ENCODE measurements at regions not wholly inside any gene's neighbourhood (a gene's known extent, or its start where the extent isn't known, plus 50 kb on each side); places are given as distances from the start of the nearest gene placed in this dataset.

GRCh38 chr12:40170593-40170992, 54.2 kb upstream of the LRRK2 start:
- POLR2A ChIA-PET (ENCODE audit: unreplicated experiment), result no interaction called here
- Histone ChIP-seq H3K79me1 (ENCODE audit: low read depth in 1 of 2, low read length in 2 of 2) (no peaks in the 10 kb centered on the region), H3K18ac (ENCODE audit: low read depth, low read length) (no peak overlapping the region), H2BK15ac (ENCODE audit: low read depth, low read length) (no peak overlapping the region), H3K9ac (ENCODE audit: low read depth, low read length) (no peak overlapping the region), H3K4ac (ENCODE audit: low read depth, low read length) (no peak overlapping the region), H3K27me3 (ENCODE audit: control insufficient read depth, insufficient read depth, low read length) (no peaks in the 10 kb centered on the region), H3K9me3 (ENCODE audit: control insufficient read depth, insufficient read depth, low read length) (no peaks in the 10 kb centered on the region), H3K56ac (ENCODE audit: extremely low read depth, insufficient read depth, low read length) (no peak overlapping the region), H4K8ac (ENCODE audit: low read depth in 2 of 2, low read length in 2 of 2) (no peak overlapping the region), H2BK120ac (ENCODE audit: low read depth, low read length) (no peak overlapping the region), H2BK20ac (ENCODE audit: low read depth, low read length) (no peak overlapping the region), H3K14ac (replicated peaks; ENCODE audit: low read depth, low read length) (no peak overlapping the region), H4K5ac (ENCODE audit: low read depth, low read length) (no peak overlapping the region), H3K27ac (ENCODE audit: insufficient read depth, low read length) (no peak overlapping the region), H3K4me3 (ENCODE audit: insufficient read depth, low read depth, low read length) (no peak overlapping the region), H2AK5ac (ENCODE audit: low read depth, low read length) (no peak overlapping the region), H4K91ac (ENCODE audit: insufficient read depth, low read depth, low read length) (no peak overlapping the region), H3K4me2 (ENCODE audit: low read depth, low read length) (no peak overlapping the region), H3K9me1 (ENCODE audit: insufficient read depth, low read length) (no peaks in the 10 kb centered on the region), H2BK5ac (ENCODE audit: low read depth, low read length, poor library complexity, severe bottlenecking) (no peak overlapping the region), H3K4me1 (ENCODE audit: control insufficient read depth, insufficient read depth, low read length) (no peaks in the 10 kb centered on the region), H3K23ac (ENCODE audit: low read depth, low read length) (no peak overlapping the region), H2AK9ac (replicated peaks; ENCODE audit: low read depth, low read length, poor library complexity) (no peak overlapping the region), H2AFZ (replicated peaks; ENCODE audit: low read length, poor library complexity) (no peak overlapping the region), H4K20me1 (ENCODE audit: insufficient read depth, low read length) (no peaks in the 10 kb centered on the region), H3K36me3 (ENCODE audit: control insufficient read depth, insufficient read depth, low read length) (no peaks in the 10 kb centered on the region)
- in situ Hi-C loops (cut with MboI; ENCODE audit: low sequenced_read_pairs), result no loop called here
- BruUV-seq (replicated peaks), result no TSS peak
- intact Hi-C loops (cut with micrococcal nuclease), result no loop called here
- no peak for ATAC-seq (ENCODE audit: low read depth)
- DNase-seq, result no peak
- WGBS, 2 experiments (ENCODE audit: extremely low coverage in 2 of 2, insufficient read length in 1 of 2), result 33% methylated on average over 3 of the region's 5 CpGs; no CpG with 5 or more reads in 1 of the 2 experiments
- CTCF ChIA-PET, result no interaction called here
- dilution Hi-C loops (cut with HindIII; ENCODE audit: low sequenced_read_pairs, unreplicated experiment), result no loop called here
- TF ChIP-seq USF2 (IDR thresholded peaks at IDR 0.05; ENCODE audit: low read depth, low read length) (no peak), MAFK (IDR thresholded peaks at IDR 0.05; ENCODE audit: low read depth, low read length) (no peak), CEBPB (IDR thresholded peaks at IDR 0.05; ENCODE audit: low read depth, low read length) (no peak), FOS (IDR thresholded peaks at IDR 0.05; ENCODE audit: low read depth, low read length) (no peak), RFX5 (IDR thresholded peaks at IDR 0.05; ENCODE audit: low read depth, low read length) (no peak), RAD21 (IDR thresholded peaks at IDR 0.05; ENCODE audit: low read length) (no peak), POLR2A (IDR thresholded peaks at IDR 0.05; ENCODE audit: low read depth, low read length) (no peak)

All from IMR-90 (cell line).